Heart left ventricle (tissue), 16 donors: ENCODE measurements at regions not wholly inside any gene's neighbourhood (a gene's known extent, or its start where the extent isn't known, plus 50 kb on each side); places are given as distances from the start of the nearest gene placed in this dataset.

ENCODE experiments used
- ATAC-seq, 4 donors: fragments of 200-7000 bp; cut with Tn5 transposase; one replicate each; pipeline ENCODE4 v1.9.1; 2020 to 2022; ENCODE audit warnings: moderate library complexity in 4 of 4, mild to moderate bottlenecking in 3 of 4, moderate number of reproducible peaks in 1 of 4
- DNase-seq, 5 donors: peaks; one replicate each; pipeline ENCODE4 v3.0.0-alpha.2; 2020
- H3K27ac ChIP-seq, 12 donors: fragments of 200-600 bp; sonication (generic) in 4 of 12; one replicate each; pipeline versions ENCODE4 v1.5.0 to v1.8.0; 2016 to 2022; ENCODE audit warnings: mild to moderate bottlenecking in 2 of 12
- H3K27me3 ChIP-seq, 9 donors: fragments of 200-600 bp; sonication (generic) in 2 of 9; one replicate each; pipeline versions ENCODE4 v1.5.1 to v1.8.0; 2016 to 2022; ENCODE audit warnings: mild to moderate bottlenecking in 3 of 9
- H3K36me3 ChIP-seq, 9 donors: fragments of 200-600 bp; sonication (generic) in 2 of 9; one replicate each; pipeline versions ENCODE4 v1.5.0 to v1.8.0; 2018 to 2022; ENCODE audit warnings: mild to moderate bottlenecking in 2 of 9
- H3K4me1 ChIP-seq, 12 donors: fragments of 200-600 bp; sonication (generic) in 4 of 12; one replicate each; pipeline versions ENCODE4 v1.5.0 to v1.8.0; 2016 to 2022; ENCODE audit warnings: mild to moderate bottlenecking in 3 of 12
- H3K4me3 ChIP-seq, 12 donors: fragments of 200-600 bp; sonication (generic) in 4 of 12; one replicate each; pipeline versions ENCODE4 v1.5.0 to v1.8.0; 2017 to 2022; ENCODE audit warnings: mild to moderate bottlenecking in 9 of 12, moderate library complexity in 4 of 12
- H3K9me3 ChIP-seq, 12 donors: fragments of 200-600 bp; sonication (generic) in 4 of 12; one replicate each; pipeline versions ENCODE4 v1.5.0 to v1.8.0; 2016 to 2022; ENCODE audit warnings: mild to moderate bottlenecking in 1 of 12
- POLR2A ChIP-seq, 2 donors: fragments of 450-650 bp; IDR thresholded peaks; one replicate each; pipeline ENCODE4 v1.6.1; 2017; ENCODE audit warnings: antibody characterized with exemption in 2 of 2, mild to moderate bottlenecking in 2 of 2, moderate library complexity in 2 of 2
- WGBS, 4 donors: extraction: QIAGEN DNeasy Blood & Tissue Kit in 2 of 4; methylation state at CpG; one replicate each; pipeline versions ENCODE4 v1.1.5 to v1.1.7; 2013 to 2018; 5-methylcytosine and 5-hydroxymethylcytosine counted together
- intact Hi-C, 10 donors: fragments of 100-400 bp; cut with DNase I; formaldehyde crosslinking; loops; one replicate each; pipeline versions ENCODE4 v1.11.1 to v1.14.2; 2022
- TF ChIP-seq, protein P1 (sequence below), 12 donors: fragments of 200-600 bp; sonication (generic) in 4 of 12; IDR thresholded peaks; one replicate each; pipeline versions ENCODE4 v1.5.0 to v1.8.0; 2018 to 2022; ENCODE audit warnings: antibody characterized with exemption in 12 of 12, mild to moderate bottlenecking in 5 of 12
- donor health status: ischemic (EF 13 %, LVEDD 7.1; RV severe dilation, severe dysfunction).
- donor health status: healthy with polysubstance abuse.
- donor health status: DM: no; HTN: yes; CAD: no.
- donor health status: DM: no; HTN: no; CAD: no.
- donor health status: ischemic (EF 25% LVEDD 6.9; RV normal size, moderate dysfunction).
- donor health status: ischemic (EF 25% LVEDD 5.7; RV mildly dilated, moderate dysfunction).
- donor health status: healthy.
- donor health status: DM: yes; HTN: yes; CAD: no.
- donor health status: ischemic (EF 35%, LVEDD 5.7; RV mildly dilated, moderate dysfunction).
- donor health status: nonischemic (EF 11% LVEDD 7.7; RV severe dilation, severe dysfunction).
- donor health status: DM: yes; HTN: yes; CAD: no.
- donor health status: PGD.
- donor health status: ischemic (EF 29% LVEDD 5.4; RV normal size, mild dysfunction).
- donor health status: nonischemic (EF 23%, LVEDD 6.1; RV moderate dilation, normal function).

GRCh38 chr5:167319243-167319642 is 972.2 kb upstream of the WWC1 start:
- H3K4me3 ChIP-seq: no peak overlapping the region
- ATAC-seq (no peak), DNase-seq (no peak)
- WGBS, 4 donors: 59 to 68% (median 64%) methylated on average over 3 of the region's 3 CpGs
- intact Hi-C loops: no loop called here
- no peaks in the 10 kb centered on the region for H3K9me3 ChIP-seq
- no peaks in the 10 kb centered on the region for H3K27me3 ChIP-seq
- H3K27ac ChIP-seq: no peak overlapping the region
- H3K36me3 ChIP-seq: no peaks in the 10 kb centered on the region
- TF ChIP-seq, protein P1, sequence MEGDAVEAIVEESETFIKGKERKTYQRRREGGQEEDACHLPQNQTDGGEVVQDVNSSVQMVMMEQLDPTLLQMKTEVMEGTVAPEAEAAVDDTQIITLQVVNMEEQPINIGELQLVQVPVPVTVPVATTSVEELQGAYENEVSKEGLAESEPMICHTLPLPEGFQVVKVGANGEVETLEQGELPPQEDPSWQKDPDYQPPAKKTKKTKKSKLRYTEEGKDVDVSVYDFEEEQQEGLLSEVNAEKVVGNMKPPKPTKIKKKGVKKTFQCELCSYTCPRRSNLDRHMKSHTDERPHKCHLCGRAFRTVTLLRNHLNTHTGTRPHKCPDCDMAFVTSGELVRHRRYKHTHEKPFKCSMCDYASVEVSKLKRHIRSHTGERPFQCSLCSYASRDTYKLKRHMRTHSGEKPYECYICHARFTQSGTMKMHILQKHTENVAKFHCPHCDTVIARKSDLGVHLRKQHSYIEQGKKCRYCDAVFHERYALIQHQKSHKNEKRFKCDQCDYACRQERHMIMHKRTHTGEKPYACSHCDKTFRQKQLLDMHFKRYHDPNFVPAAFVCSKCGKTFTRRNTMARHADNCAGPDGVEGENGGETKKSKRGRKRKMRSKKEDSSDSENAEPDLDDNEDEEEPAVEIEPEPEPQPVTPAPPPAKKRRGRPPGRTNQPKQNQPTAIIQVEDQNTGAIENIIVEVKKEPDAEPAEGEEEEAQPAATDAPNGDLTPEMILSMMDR (IDR thresholded peaks at IDR 0.05): no peak
- no peak for TF ChIP-seq POLR2A (IDR thresholded peaks at IDR 0.05)
- no peaks in the 10 kb centered on the region for H3K4me1 ChIP-seq

- TF ChIP-seq POLR2A (IDR thresholded peaks at IDR 0.05): no peak
- TF ChIP-seq, protein P1 (IDR thresholded peaks at IDR 0.05): no peak
- Histone ChIP-seq H3K27ac (no peak overlapping the region), H3K4me1 (no peaks in the 10 kb centered on the region), H3K27me3 (no peaks in the 10 kb centered on the region), H3K36me3 (no peaks in the 10 kb centered on the region), H3K9me3 (no peaks in the 10 kb centered on the region), H3K4me3 (no peak overlapping the region)
- intact Hi-C loops: no loop called here
- no peak for DNase-seq
- no peak for ATAC-seq
Observed at GRCh38 chr5:167320019-167320418, 971.4 kb upstream of the WWC1 start.

DNA sequence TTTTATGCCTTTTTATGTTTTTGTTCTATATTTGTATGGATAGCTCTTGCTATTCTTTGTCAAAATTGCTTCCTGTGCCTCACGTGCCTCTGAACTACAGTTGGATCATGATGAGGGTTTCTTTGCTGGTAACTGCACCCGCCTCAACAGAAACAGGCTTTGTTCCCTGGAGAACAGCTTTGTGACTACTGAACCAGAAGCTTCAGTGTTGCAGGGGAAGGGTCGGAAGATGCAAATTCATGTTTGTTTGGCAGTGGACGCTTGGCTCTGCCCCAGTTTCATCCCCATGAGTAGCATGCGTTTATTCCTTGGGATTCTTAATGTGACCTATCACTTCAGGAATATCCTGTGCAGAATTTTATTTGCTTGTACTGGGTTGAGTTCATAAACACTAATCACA is 959.1 kb upstream of the WWC1 start:
- no peak for DNase-seq
- 66 to 75% (median 69%) methylated on average over 5 of the region's 5 CpGs for WGBS, 4 donors

GRCh38 chr5:167336161-167336560 is 955.3 kb upstream of the WWC1 start:
- Histone ChIP-seq H3K36me3 (no peaks in the 10 kb centered on the region), H3K4me3 (no peak overlapping the region), H3K4me1 (no peaks in the 10 kb centered on the region), H3K9me3 (no peaks in the 10 kb centered on the region), H3K27me3 (no peaks in the 10 kb centered on the region), H3K27ac (no peak overlapping the region)
- WGBS, 4 donors: 69 to 83% (median 77%) methylated on average over 2 of the region's 2 CpGs
- no peak for ATAC-seq
- intact Hi-C loops: no loop called here
- TF ChIP-seq, protein P1 (IDR thresholded peaks at IDR 0.05): no peak
- TF ChIP-seq POLR2A (IDR thresholded peaks at IDR 0.05): no peak
- no peak for DNase-seq

More for the DNA sequence above, 959.1 kb upstream of the WWC1 start:
- no peaks in the 10 kb centered on the region for H3K27me3 ChIP-seq
- no peak overlapping the region for H3K27ac ChIP-seq
- no peak for ATAC-seq
- no peaks in the 10 kb centered on the region for H3K36me3 ChIP-seq
- intact Hi-C loops: no loop called here
- no peaks in the 10 kb centered on the region for H3K4me1 ChIP-seq
- no peak overlapping the region for H3K4me3 ChIP-seq
- no peaks in the 10 kb centered on the region for H3K9me3 ChIP-seq
- TF ChIP-seq, protein P1 (IDR thresholded peaks at IDR 0.05): no peak
- no peak for TF ChIP-seq POLR2A (IDR thresholded peaks at IDR 0.05)
